H9 (cell line): ENCODE measurements at regions not wholly inside any gene's neighbourhood (a gene's known extent, or its start where the extent isn't known, plus 50 kb on each side); places are given as distances from the start of the nearest gene placed in this dataset.

Source experiments
- DNase-seq: peaks from one replicate; pipeline ENCODE4 v3.0.0-alpha.2; 2017
- H2AFZ ChIP-seq: one replicate; pipeline ENCODE4 v1.6.1; 2013; ENCODE audit warnings: mild to moderate bottlenecking, low read length, control low read depth, moderate library complexity
- H2AK5ac ChIP-seq: 2 replicates; pipeline ENCODE4 v1.6.1; 2013; ENCODE audit warnings: low read length, control low read depth, mixed read lengths; ENCODE audit not compliant: insufficient read length
- H2BK120ac ChIP-seq: one replicate; pipeline ENCODE4 v1.6.1; 2013; ENCODE audit warnings: low read depth, mild to moderate bottlenecking, low read length, control low read depth, inconsistent platforms; ENCODE audit not compliant: poor library complexity, severe bottlenecking
- H2BK12ac ChIP-seq: 2 replicates; pipeline ENCODE4 v1.6.1; 2013; ENCODE audit warnings: low read length, control low read depth, mixed read lengths, low read depth; ENCODE audit not compliant: insufficient read length
- H2BK15ac ChIP-seq: 2 replicates; pipeline ENCODE4 v1.6.1; 2013; ENCODE audit warnings: low read depth, low read length, control low read depth
- H2BK20ac ChIP-seq: one replicate; pipeline ENCODE4 v1.6.1; 2013; ENCODE audit warnings: low read depth, mild to moderate bottlenecking, low read length, control low read depth, inconsistent platforms; ENCODE audit not compliant: poor library complexity, severe bottlenecking
- H2BK5ac ChIP-seq: 2 replicates; pipeline ENCODE4 v1.6.1; 2013; ENCODE audit warnings: low read length, control low read depth, mixed read lengths; ENCODE audit not compliant: insufficient read length
- H3K14ac ChIP-seq: 2 replicates; pipeline ENCODE4 v1.6.1; 2013; ENCODE audit warnings: low read length, control low read depth; ENCODE audit not compliant: insufficient read depth
- H3K18ac ChIP-seq: 2 replicates; pipeline ENCODE4 v1.6.1; 2013; ENCODE audit warnings: low read depth, mild to moderate bottlenecking, mixed read lengths, low read length, control low read depth; ENCODE audit not compliant: insufficient read length
- H3K23ac ChIP-seq: 2 replicates; pipeline ENCODE4 v1.6.1; 2013; ENCODE audit warnings: low read length, control low read depth, mixed read lengths, low read depth; ENCODE audit not compliant: insufficient read length
- H3K23me2 ChIP-seq: 2 replicates; pipeline ENCODE4 v1.6.1; 2013; ENCODE audit warnings: low read depth, mild to moderate bottlenecking, mixed read lengths, low read length, control low read depth; ENCODE audit not compliant: insufficient read length, poor library complexity, severe bottlenecking
- H3K27ac ChIP-seq: 2 replicates; pipeline ENCODE4 v1.5.1; 2013; ENCODE audit warnings: low read length, control low read depth, mixed read lengths, low read depth; ENCODE audit not compliant: insufficient read length
- H3K27me3 ChIP-seq: 2 replicates; pipeline ENCODE4 v1.6.1; 2013; ENCODE audit warnings: low read length, control low read depth, inconsistent platforms; ENCODE audit not compliant: insufficient read depth
- H3K4ac ChIP-seq: 2 replicates; pipeline ENCODE4 v1.6.1; 2013; ENCODE audit warnings: low read depth, mild to moderate bottlenecking, control low read depth, inconsistent platforms, low read length, moderate library complexity
- H3K4me1 ChIP-seq: 2 replicates; pipeline ENCODE4 v1.6.1; 2013; ENCODE audit warnings: low read length, control low read depth, inconsistent platforms; ENCODE audit not compliant: insufficient read depth
- H3K4me2 ChIP-seq: 2 replicates; pipeline ENCODE4 v1.6.1; 2013; ENCODE audit warnings: low read length, control low read depth, mixed read lengths; ENCODE audit not compliant: insufficient read length, insufficient read depth
- H3K56ac ChIP-seq: 2 replicates; pipeline ENCODE4 v1.6.1; 2013; ENCODE audit warnings: low read depth, mild to moderate bottlenecking, mixed read lengths, low read length, control low read depth; ENCODE audit not compliant: insufficient read length
- H3K79me1 ChIP-seq: 2 replicates; pipeline ENCODE4 v1.6.1; 2013; ENCODE audit warnings: low read depth, mild to moderate bottlenecking, moderate library complexity, low read length, control low read depth, inconsistent platforms; ENCODE audit not compliant: insufficient read depth, poor library complexity, severe bottlenecking
- H3K79me2 ChIP-seq: 2 replicates; pipeline ENCODE4 v1.6.1; 2013; ENCODE audit warnings: low read length, control low read depth, inconsistent platforms; ENCODE audit not compliant: insufficient read depth
- H3K9ac ChIP-seq: 2 replicates; pipeline ENCODE4 v1.6.1; 2013; ENCODE audit warnings: low read length, control low read depth, mixed read lengths; ENCODE audit not compliant: insufficient read length; ENCODE audit errors: extremely low read depth
- H3K9me3 ChIP-seq: one replicate; pipeline ENCODE4 v1.6.1; 2013; ENCODE audit warnings: low read depth, low read length, inconsistent platforms; ENCODE audit not compliant: control insufficient read depth
- H3T11ph ChIP-seq: one replicate; pipeline ENCODE4 v1.6.1; 2013; ENCODE audit warnings: mild to moderate bottlenecking, low read length, control low read depth, inconsistent platforms
- H4K20me1 ChIP-seq: one replicate; pipeline ENCODE4 v1.6.1; 2013; ENCODE audit not compliant: control insufficient read depth, insufficient read length, insufficient read depth
- H4K5ac ChIP-seq: 2 replicates; pipeline ENCODE4 v1.6.1; 2013; ENCODE audit warnings: low read depth, mild to moderate bottlenecking, mixed read lengths, low read length, control low read depth; ENCODE audit not compliant: insufficient read length
- H4K8ac ChIP-seq: replicated peaks from 2 replicates; pipeline ENCODE4 v1.6.1; 2013; ENCODE audit warnings: low read length, control low read depth, mixed read lengths, low read depth; ENCODE audit not compliant: insufficient read length
- H4K91ac ChIP-seq: 2 replicates; pipeline ENCODE4 v1.6.1; 2013; ENCODE audit warnings: low read depth, mild to moderate bottlenecking, moderate library complexity, mixed read lengths, low read length, control low read depth; ENCODE audit not compliant: insufficient read length
- H3K27ac Mint-ChIP-seq, 3 experiments: 2 replicates in 2 of 3; 3 replicates in 1 of 3; pipeline ENCODE4 v1.8.0; 2020 to 2021; ENCODE audit warnings: mixed read lengths in 3 of 3, mild to moderate bottlenecking in 1 of 3, moderate library complexity in 1 of 3
- H3K27me3 Mint-ChIP-seq: 2 replicates; pipeline ENCODE4 v1.8.0; 2021; ENCODE audit warnings: low read depth, mild to moderate bottlenecking, moderate library complexity, mixed read lengths
- H3K36me3 Mint-ChIP-seq, 3 experiments: 2 replicates in 2 of 3; 3 replicates in 1 of 3; pipeline ENCODE4 v1.8.0; 2020 to 2021; ENCODE audit warnings: low read depth in 3 of 3, mixed read lengths in 3 of 3; ENCODE audit not compliant: insufficient read depth in 1 of 3
- H3K4me1 Mint-ChIP-seq, 2 experiments: 2 replicates each; pipeline ENCODE4 v1.8.0; 2020; ENCODE audit warnings: mixed read lengths in 2 of 2
- H3K4me3 Mint-ChIP-seq, 2 experiments: 2 replicates in 1 of 2; 3 replicates in 1 of 2; pipeline ENCODE4 v1.8.0; 2020 to 2021; ENCODE audit warnings: mild to moderate bottlenecking in 2 of 2, mixed read lengths in 2 of 2, moderate library complexity in 1 of 2
- H3K9me3 Mint-ChIP-seq, 2 experiments: 2 replicates in 1 of 2; 3 replicates in 1 of 2; pipeline ENCODE4 v1.8.0; 2020; ENCODE audit warnings: mild to moderate bottlenecking in 2 of 2, mixed read lengths in 2 of 2, moderate library complexity in 1 of 2
- CTCF ChIP-seq: fragments of 200-600 bp; sonication (generic); conservative IDR thresholded peaks from 3 replicates; pipeline ENCODE4 v1.8.0; 2021; ENCODE audit warnings: antibody characterized with exemption, mild to moderate bottlenecking
- WGBS: extraction: QIAGEN DNeasy Blood & Tissue Kit; methylation state at CpG from one replicate; pipeline ENCODE4 v1.1.7; 2013; ENCODE audit warnings: missing lambda C conversion rate, low lambda C conversion rate, mixed read lengths; ENCODE audit not compliant: insufficient read length; ENCODE audit errors: extremely low coverage; 5-methylcytosine and 5-hydroxymethylcytosine counted together

- Histone ChIP-seq H2AK5ac (no peak overlapping the region), H3K4me1 (no peaks in the 10 kb centered on the region), H2BK15ac (no peak overlapping the region), H3K4me2 (no peak overlapping the region), H4K91ac (no peak overlapping the region), H3K27me3 (no peaks in the 10 kb centered on the region), H3K27ac (no peak overlapping the region), H4K5ac (no peak overlapping the region), H4K20me1 (no peaks in the 10 kb centered on the region), H2BK5ac (no peak overlapping the region), H3K9ac (no peak overlapping the region), H3K23ac (no peak overlapping the region), H4K8ac (no peak overlapping the region), H2AFZ (no peak overlapping the region), H3K79me1 (no peaks in the 10 kb centered on the region), H2BK120ac (no peak overlapping the region), H3K79me2 (no peaks in the 10 kb centered on the region), H3K4ac (no peak overlapping the region), H3K14ac (no peak overlapping the region), H3K23me2 (no peaks in the 10 kb centered on the region), H2BK20ac (no peak overlapping the region), H3K18ac (no peak overlapping the region), H3T11ph (no peak overlapping the region), H3K56ac (no peak overlapping the region), H2BK12ac (no peak overlapping the region), H3K9me3 (peaks cover 18% of the 10 kb centered on the region)
- no peak for DNase-seq
- Mint-ChIP-seq H3K27me3 (peaks cover 3% of the 10 kb centered on the region; the same call in 1 of the 2 replicates), H3K4me3 (no peak overlapping the region), H3K9me3 (peaks cover 62 to 90% of the 10 kb centered on the region in 2 experiments), H3K36me3 (peaks cover 3 to 22% (median 4%) of the 10 kb centered on the region in 3 experiments; a peak in 4 of 7 replicates), H3K27ac (no peak overlapping the region), H3K4me1 (no peaks in the 10 kb centered on the region)
- 100% methylated on average over 2 of the region's 4 CpGs for WGBS
- no peak for TF ChIP-seq CTCF
Measured at GRCh38 chr10:42732266-42732665, 50.3 kb upstream of the BMS1 start.
